ENCODE measurements at regions not wholly inside any gene's neighbourhood (a gene's known extent, or its start where the extent isn't known, plus 50 kb on each side); places are given as distances from the start of the nearest gene placed in this dataset.

GRCh38 chr13:29921542-29921941 lies 71.1 kb upstream of the UBL3 start:
- no peak for DNase-seq

GRCh38 chr13:29920025-29920643 lies 69.7 kb upstream of the UBL3 start:
- no peak for DNase-seq

GRCh38 chr13:29918845-29919244 lies 68.4 kb upstream of the UBL3 start:
- DNase-seq, result no peak

- DNase-seq, result no peak
Measured at GRCh38 chr13:29917650-29918049, 67.2 kb upstream of the UBL3 start.

GRCh38 chr13:29914581-29914980 lies 64.2 kb upstream of the UBL3 start:
- DNase-seq, result no peak

GRCh38 chr13:29911781-29912418 lies 61.5 kb upstream of the UBL3 start:
- no peak for DNase-seq

GRCh38 chr13:29909975-29910674 lies 59.7 kb upstream of the UBL3 start:
- DNase-seq, result no peak

- no peak for DNase-seq
Measured at GRCh38 chr13:29909081-29909730, 58.8 kb upstream of the UBL3 start.

GRCh38 chr13:29908416-29909080 lies 58.1 kb upstream of the UBL3 start:
- no peak for DNase-seq

- no peak for DNase-seq
Measured at GRCh38 chr13:29907670-29908069, 57.3 kb upstream of the UBL3 start.

- DNase-seq, result no peak
Measured at GRCh38 chr13:29906432-29907011, 56.1 kb upstream of the UBL3 start.

- no peak for DNase-seq
Measured at GRCh38 chr13:29905845-29906244, 55.4 kb upstream of the UBL3 start.

GRCh38 chr13:29903996-29904395 lies 53.6 kb upstream of the UBL3 start:
- DNase-seq, result no peak

GRCh38 chr13:29903543-29903942 lies 53.1 kb upstream of the UBL3 start:
- DNase-seq, result no peak

- no peak for DNase-seq
Measured at GRCh38 chr13:29902632-29903305, 52.4 kb upstream of the UBL3 start.

GRCh38 chr13:29901710-29902631 lies 51.6 kb upstream of the UBL3 start:
- DNase-seq, result no peak
